ENCODE measurements at regions not wholly inside any gene's neighbourhood (a gene's known extent, or its start where the extent isn't known, plus 50 kb on each side); places are given as distances from the start of the nearest gene placed in this dataset.

DNA sequence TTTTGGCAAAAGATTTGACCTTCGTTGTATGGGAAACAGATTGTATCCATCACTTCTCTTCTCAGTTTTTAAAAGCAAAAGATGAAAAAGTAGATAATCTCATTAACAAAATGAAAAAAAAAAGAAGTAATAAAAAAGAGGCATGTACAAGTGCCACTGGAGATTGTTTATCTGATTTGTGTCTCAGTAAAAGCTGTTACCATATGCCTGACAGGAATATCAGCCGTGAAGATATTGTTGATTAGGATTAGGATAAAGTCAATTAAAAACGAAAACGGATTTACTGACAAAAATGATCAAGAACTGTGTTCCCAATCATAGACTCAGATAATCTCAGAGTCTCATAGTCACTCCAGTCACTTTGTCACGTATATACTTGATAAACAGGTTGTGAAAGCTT, 842.1 kb upstream of the SLC10A2 start:
- TF ChIP-seq CTCF (IDR thresholded peaks at IDR 0.05; ENCODE audit: poor library complexity) = no peak
- no peak for TF ChIP-seq EZH2phosphoT487 (IDR thresholded peaks at IDR 0.05; ENCODE audit: low read depth, severe bottlenecking, unreplicated experiment)

Data from hepatocyte (in vitro differentiated cells).